ENCODE measurements at regions not wholly inside any gene's neighbourhood (a gene's known extent, or its start where the extent isn't known, plus 50 kb on each side); places are given as distances from the start of the nearest gene placed in this dataset.

- TF ChIP-seq, protein P1, sequence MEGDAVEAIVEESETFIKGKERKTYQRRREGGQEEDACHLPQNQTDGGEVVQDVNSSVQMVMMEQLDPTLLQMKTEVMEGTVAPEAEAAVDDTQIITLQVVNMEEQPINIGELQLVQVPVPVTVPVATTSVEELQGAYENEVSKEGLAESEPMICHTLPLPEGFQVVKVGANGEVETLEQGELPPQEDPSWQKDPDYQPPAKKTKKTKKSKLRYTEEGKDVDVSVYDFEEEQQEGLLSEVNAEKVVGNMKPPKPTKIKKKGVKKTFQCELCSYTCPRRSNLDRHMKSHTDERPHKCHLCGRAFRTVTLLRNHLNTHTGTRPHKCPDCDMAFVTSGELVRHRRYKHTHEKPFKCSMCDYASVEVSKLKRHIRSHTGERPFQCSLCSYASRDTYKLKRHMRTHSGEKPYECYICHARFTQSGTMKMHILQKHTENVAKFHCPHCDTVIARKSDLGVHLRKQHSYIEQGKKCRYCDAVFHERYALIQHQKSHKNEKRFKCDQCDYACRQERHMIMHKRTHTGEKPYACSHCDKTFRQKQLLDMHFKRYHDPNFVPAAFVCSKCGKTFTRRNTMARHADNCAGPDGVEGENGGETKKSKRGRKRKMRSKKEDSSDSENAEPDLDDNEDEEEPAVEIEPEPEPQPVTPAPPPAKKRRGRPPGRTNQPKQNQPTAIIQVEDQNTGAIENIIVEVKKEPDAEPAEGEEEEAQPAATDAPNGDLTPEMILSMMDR (conservative IDR thresholded peaks at IDR 0.05): no peak
- H3K27ac ChIP-seq: no peak overlapping the region
These were observed 249.4 kb downstream of the NPR3 start for GRCh38 chr5:32960340-32961058.

GRCh38 chr5:32961059-32961415 lies 249.9 kb downstream of the NPR3 start:
- no peak overlapping the region for H3K27ac ChIP-seq
- TF ChIP-seq, protein P1 (conservative IDR thresholded peaks at IDR 0.05): no peak

- no peak overlapping the region for H3K27ac ChIP-seq
- TF ChIP-seq, protein P1 (conservative IDR thresholded peaks at IDR 0.05): no peak
These were observed 253.1 kb downstream of the NPR3 start for GRCh38 chr5:32964261-32964660.

- H3K27ac ChIP-seq: no peak overlapping the region
- TF ChIP-seq, protein P1 (conservative IDR thresholded peaks at IDR 0.05): no peak
These were observed 262.5 kb downstream of the NPR3 start for GRCh38 chr5:32973646-32974045.

- H3K27ac ChIP-seq: no peak overlapping the region
- TF ChIP-seq, protein P1 (conservative IDR thresholded peaks at IDR 0.05): no peak
These were observed 264.7 kb downstream of the NPR3 start for GRCh38 chr5:32975656-32976375.

- TF ChIP-seq, protein P1 (conservative IDR thresholded peaks at IDR 0.05): no peak
- H3K27ac ChIP-seq: no peak overlapping the region
These were observed 269.9 kb downstream of the NPR3 start for GRCh38 chr5:32981061-32981460.

- no peak overlapping the region for H3K27ac ChIP-seq
- TF ChIP-seq, protein P1 (conservative IDR thresholded peaks at IDR 0.05): no peak
These were observed 273.9 kb downstream of the NPR3 start for GRCh38 chr5:32984851-32985610.

Data from VCaP (cell line).